HG02981 (cell line): ENCODE measurements at regions not wholly inside any gene's neighbourhood (a gene's known extent, or its start where the extent isn't known, plus 50 kb on each side); places are given as distances from the start of the nearest gene placed in this dataset.
"Not testable (repeated sequence)": the region's sequence is repeated elsewhere in the genome, so short reads cannot be mapped to it uniquely, and the experiment has no call there.

ENCODE experiments used
- ATAC-seq: cut with Tn5 transposase; IDR thresholded peaks from one replicate; pipeline ENCODE4 v1.9.1; 2021; ENCODE audit warnings: mild to moderate bottlenecking, moderate library complexity; ENCODE audit not compliant: unreplicated experiment

DNA sequence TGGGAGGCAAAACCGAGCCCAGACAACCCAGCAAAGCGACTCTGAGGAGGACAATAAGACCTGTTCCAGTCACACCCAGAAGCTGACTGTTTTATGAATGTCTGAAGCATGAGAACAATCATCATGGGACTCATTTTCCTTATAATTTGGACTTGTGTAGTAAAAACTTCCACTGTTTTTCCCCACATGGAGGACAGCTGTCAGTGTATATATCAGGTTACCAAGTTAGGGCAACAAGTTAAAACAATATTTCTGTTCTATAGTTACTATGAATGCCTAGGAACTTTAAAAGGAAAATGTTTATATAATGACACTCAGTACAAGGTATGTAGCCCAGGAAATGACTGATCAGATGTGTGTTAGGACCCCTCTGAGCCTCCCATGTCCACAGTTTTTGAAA lies 528.2 kb upstream of the TSPY4 start:
- ATAC-seq = no peak

DNA sequence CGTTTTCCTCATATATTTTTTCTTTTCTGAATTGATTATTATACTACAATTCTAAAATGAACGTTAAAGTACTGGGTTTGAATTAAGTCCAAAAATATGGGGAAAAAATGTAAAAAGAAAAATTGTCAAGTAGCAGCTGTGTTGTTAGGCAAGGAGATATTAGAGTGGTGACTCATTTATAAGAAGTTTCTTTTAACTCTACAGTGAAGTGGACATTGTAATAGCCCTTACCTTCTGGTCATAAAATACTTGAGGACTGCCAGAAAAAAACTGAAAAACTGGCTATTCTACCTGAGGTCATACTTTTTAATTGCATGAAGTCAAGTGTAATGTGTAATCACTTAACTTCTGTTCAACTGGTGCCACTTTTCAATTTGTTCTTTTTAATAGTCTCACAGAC lies 523.1 kb upstream of the TSPY4 start:
- ATAC-seq = no peak

DNA sequence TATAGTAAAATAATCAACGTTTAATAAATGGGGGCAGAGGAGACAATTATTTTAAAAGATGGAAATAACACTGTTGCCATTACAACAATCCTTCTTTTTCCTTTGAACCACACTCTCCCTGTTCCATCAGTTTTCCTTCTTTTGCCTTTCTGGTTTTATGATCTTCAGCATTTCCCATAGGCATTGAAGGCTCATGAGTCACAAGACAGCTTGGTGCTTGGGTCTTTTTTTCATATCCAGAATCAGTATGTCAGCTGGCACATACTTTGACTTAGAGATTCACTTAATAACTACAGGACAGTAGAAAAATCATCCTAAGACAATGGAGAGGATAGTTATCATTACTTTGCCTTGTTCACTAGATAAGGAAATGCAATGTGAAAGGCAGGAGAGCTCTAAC lies 521.6 kb upstream of the TSPY4 start:
- no peak for ATAC-seq

GRCh38 chrY:8820032-8820431 lies 517.2 kb upstream of the TSPY4 start:
- ATAC-seq = no peak

DNA sequence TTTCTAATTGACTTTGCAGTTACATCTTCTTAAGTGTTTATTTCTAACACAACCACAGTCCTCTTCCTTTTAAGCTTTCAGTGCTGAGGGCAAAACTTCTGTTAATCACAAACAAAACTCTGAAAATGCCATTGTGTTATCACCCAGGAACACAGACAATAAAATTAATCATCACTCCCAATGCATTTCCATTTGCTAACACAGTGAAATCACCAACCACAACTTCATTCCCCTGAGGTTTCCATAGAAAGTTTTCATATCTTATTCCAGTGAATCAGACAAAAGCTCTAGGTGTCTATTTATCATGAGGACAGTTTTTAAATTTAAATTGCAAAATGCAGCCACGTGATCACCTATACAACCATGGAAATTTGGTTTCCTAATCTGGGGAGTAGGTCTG lies 516.2 kb upstream of the TSPY4 start:
- no peak for ATAC-seq

GRCh38 chrY:8852278-8852677 lies 485.0 kb upstream of the TSPY4 start:
- no peak for ATAC-seq

DNA sequence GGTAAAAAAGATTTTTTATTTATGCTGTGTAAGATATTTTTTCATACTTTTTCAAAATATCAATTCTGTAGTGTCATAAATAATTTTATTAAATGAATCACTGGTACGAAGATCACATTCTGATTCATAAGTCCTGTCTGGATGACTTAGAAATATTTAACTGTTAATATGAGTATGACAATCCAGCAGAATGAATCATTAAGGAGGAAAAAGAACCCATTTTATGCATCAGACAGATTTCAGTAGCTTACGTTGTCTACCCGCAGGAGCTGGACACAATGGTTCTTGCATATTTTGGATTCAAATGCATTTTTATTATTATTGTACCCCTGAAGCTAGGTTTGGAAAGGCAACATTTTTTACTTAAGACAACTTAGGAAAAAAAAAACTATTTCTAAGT lies 448.9 kb upstream of the TSPY4 start:
- no peak for ATAC-seq

GRCh38 chrY:8897876-8898275 lies 439.4 kb upstream of the TSPY4 start:
- no peak for ATAC-seq

DNA sequence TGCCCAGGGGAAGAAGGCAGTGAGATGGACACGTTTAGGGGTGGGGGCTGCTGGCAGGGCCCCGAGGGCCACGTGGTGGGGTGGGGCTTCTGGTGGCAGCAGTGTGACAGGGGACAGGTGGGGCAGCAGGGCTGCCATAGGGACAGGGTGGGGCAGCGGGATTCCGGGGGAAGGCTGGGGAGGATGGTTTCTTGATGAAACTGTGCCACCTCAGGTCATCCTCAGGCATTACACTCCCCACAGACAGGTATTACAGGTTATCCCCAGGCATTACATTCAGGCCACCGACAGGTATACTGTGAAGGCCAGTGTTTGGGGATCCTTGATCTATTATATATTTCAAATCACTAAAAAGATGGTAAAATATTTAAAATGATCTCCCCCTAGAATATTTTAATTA lies 432.1 kb upstream of the TSPY4 start:
- no peak for ATAC-seq

DNA sequence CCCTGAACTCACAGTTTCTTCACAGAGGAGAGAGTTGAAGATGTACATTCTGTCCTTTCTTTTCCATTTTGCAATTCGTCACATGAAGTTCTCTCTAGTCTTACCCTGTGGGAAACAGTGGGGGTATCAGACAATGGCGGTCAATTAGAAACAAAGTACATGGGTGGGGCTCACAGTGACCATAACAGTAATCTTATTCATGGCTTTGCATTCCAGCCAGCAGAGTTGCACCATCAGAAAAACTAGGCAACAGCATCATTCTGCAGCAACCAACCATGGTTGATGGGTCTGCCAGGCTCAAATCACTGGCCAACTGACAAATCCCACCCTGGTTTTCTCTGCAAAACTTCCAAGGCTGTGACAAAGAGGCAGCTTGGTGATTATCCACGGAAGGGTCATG lies 414.7 kb upstream of the TSPY4 start:
- ATAC-seq = not testable (repeated sequence)
